Hepatocyte (in vitro differentiated cells): ENCODE measurements at regions not wholly inside any gene's neighbourhood (a gene's known extent, or its start where the extent isn't known, plus 50 kb on each side); places are given as distances from the start of the nearest gene placed in this dataset.

Experiments
- DNase-seq: peaks from one replicate; pipeline ENCODE4 v3.0.0-alpha.2; 2016; ENCODE audit warnings: low spot score
- H2AFZ ChIP-seq: fragments of 200-600 bp; sonication (generic); 2 replicates; pipeline ENCODE4 v1.6.0; 2016; ENCODE audit warnings: antibody characterized with exemption, mild to moderate bottlenecking
- H3K27ac ChIP-seq: fragments of 200-600 bp; sonication (generic); 2 replicates; pipeline ENCODE4 v1.5.1; 2016; ENCODE audit warnings: mild to moderate bottlenecking
- H3K27me3 ChIP-seq: fragments of 200-600 bp; sonication (generic); 2 replicates; pipeline ENCODE4 v1.6.1; 2016
- H3K36me3 ChIP-seq: fragments of 200-600 bp; sonication (generic); replicated peaks from 2 replicates; pipeline ENCODE4 v1.5.1; 2016; ENCODE audit warnings: low read depth; ENCODE audit not compliant: insufficient read depth
- H3K4me1 ChIP-seq: fragments of 200-600 bp; sonication (generic); 2 replicates; pipeline ENCODE4 v1.5.1; 2016; ENCODE audit warnings: mild to moderate bottlenecking, moderate library complexity; ENCODE audit not compliant: insufficient read depth
- H3K4me2 ChIP-seq: fragments of 200-600 bp; sonication (generic); 2 replicates; pipeline ENCODE4 v1.6.0; 2016
- H3K4me3 ChIP-seq: fragments of 200-600 bp; sonication (generic); 2 replicates; pipeline ENCODE4 v1.5.1; 2016; ENCODE audit warnings: mild to moderate bottlenecking
- H3K79me2 ChIP-seq: fragments of 200-600 bp; sonication (generic); 2 replicates; pipeline ENCODE4 v1.6.0; 2017; ENCODE audit warnings: mild to moderate bottlenecking
- H3K9me2 ChIP-seq: fragments of 200-600 bp; sonication (generic); replicated peaks from 2 replicates; pipeline ENCODE4 v1.6.0; 2017; ENCODE audit warnings: mild to moderate bottlenecking; ENCODE audit not compliant: insufficient read depth
- H3K9me3 ChIP-seq: fragments of 200-600 bp; sonication (generic); 2 replicates; pipeline ENCODE4 v1.5.1; 2016; ENCODE audit warnings: low read depth, mild to moderate bottlenecking
- H4K20me1 ChIP-seq: fragments of 200-600 bp; sonication (generic); 2 replicates; pipeline ENCODE4 v1.6.0; 2016; ENCODE audit warnings: mild to moderate bottlenecking; ENCODE audit not compliant: insufficient read depth, poor library complexity, severe bottlenecking
- EZH2 ChIP-seq: fragments of 200-600 bp; sonication (generic); IDR thresholded peaks from 2 replicates; pipeline ENCODE4 v1.6.1; 2016; ENCODE audit warnings: antibody characterized with exemption, mild to moderate bottlenecking, borderline replicate concordance
- EZH2phosphoT487 ChIP-seq: fragments of 200-600 bp; sonication (generic); IDR thresholded peaks from one replicate; pipeline ENCODE4 v1.6.1; 2018; ENCODE audit warnings: antibody characterized with exemption, mild to moderate bottlenecking, low read depth, moderate library complexity; ENCODE audit not compliant: unreplicated experiment, severe bottlenecking
- WGBS: methylation state at CpG from one replicate; pipeline ENCODE4 v1.1.6; 2016; ENCODE audit warnings: low lambda C conversion rate; ENCODE audit errors: missing lambda C conversion rate; 5-methylcytosine and 5-hydroxymethylcytosine counted together
- TF ChIP-seq, protein P1 (sequence below): fragments of 200-600 bp; sonication (generic); IDR thresholded peaks from 2 replicates; pipeline ENCODE4 v1.5.1; 2016; ENCODE audit warnings: antibody characterized with exemption, mild to moderate bottlenecking; ENCODE audit not compliant: poor library complexity

- Histone ChIP-seq H3K9me2 (no peaks in the 10 kb centered on the region), H3K4me1 (no peaks in the 10 kb centered on the region), H3K27me3 (no peaks in the 10 kb centered on the region), H3K27ac (no peak overlapping the region), H3K79me2 (no peaks in the 10 kb centered on the region), H3K36me3 (no peaks in the 10 kb centered on the region), H4K20me1 (no peaks in the 10 kb centered on the region), H2AFZ (no peak overlapping the region), H3K9me3 (no peaks in the 10 kb centered on the region), H3K4me2 (no peak overlapping the region), H3K4me3 (no peak overlapping the region)
- WGBS = 86% methylated on average over 20 of the region's 20 CpGs
- no peak for DNase-seq
- TF ChIP-seq EZH2phosphoT487 = no peak
- no peak for TF ChIP-seq EZH2
- TF ChIP-seq, protein P1, sequence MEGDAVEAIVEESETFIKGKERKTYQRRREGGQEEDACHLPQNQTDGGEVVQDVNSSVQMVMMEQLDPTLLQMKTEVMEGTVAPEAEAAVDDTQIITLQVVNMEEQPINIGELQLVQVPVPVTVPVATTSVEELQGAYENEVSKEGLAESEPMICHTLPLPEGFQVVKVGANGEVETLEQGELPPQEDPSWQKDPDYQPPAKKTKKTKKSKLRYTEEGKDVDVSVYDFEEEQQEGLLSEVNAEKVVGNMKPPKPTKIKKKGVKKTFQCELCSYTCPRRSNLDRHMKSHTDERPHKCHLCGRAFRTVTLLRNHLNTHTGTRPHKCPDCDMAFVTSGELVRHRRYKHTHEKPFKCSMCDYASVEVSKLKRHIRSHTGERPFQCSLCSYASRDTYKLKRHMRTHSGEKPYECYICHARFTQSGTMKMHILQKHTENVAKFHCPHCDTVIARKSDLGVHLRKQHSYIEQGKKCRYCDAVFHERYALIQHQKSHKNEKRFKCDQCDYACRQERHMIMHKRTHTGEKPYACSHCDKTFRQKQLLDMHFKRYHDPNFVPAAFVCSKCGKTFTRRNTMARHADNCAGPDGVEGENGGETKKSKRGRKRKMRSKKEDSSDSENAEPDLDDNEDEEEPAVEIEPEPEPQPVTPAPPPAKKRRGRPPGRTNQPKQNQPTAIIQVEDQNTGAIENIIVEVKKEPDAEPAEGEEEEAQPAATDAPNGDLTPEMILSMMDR = no peak
These were observed 887.2 kb downstream of the BRD1 start for GRCh38 chr22:48940266-48941032.

- H3K4me2 ChIP-seq = no peak overlapping the region
- DNase-seq = no peak
These were observed 888.0 kb downstream of the BRD1 start for GRCh38 chr22:48939441-48940265.

GRCh38 chr22:48938741-48939140 is 888.9 kb downstream of the BRD1 start:
- DNase-seq = no peak
- no peak overlapping the region for H3K4me3 ChIP-seq

More at GRCh38 chr22:48939441-48940265, 888.0 kb downstream of the BRD1 start:
- TF ChIP-seq EZH2 = no peak
- 85% methylated on average over 30 of the region's 31 CpGs for WGBS
- Histone ChIP-seq H3K27me3 (no peaks in the 10 kb centered on the region), H3K9me3 (no peaks in the 10 kb centered on the region), H2AFZ (no peak overlapping the region), H3K4me3 (no peak overlapping the region), H3K36me3 (no peaks in the 10 kb centered on the region), H4K20me1 (no peaks in the 10 kb centered on the region), H3K79me2 (no peaks in the 10 kb centered on the region), H3K4me1 (no peaks in the 10 kb centered on the region), H3K27ac (no peak overlapping the region), H3K9me2 (no peaks in the 10 kb centered on the region)

More at GRCh38 chr22:48938741-48939140, 888.9 kb downstream of the BRD1 start:
- Histone ChIP-seq H3K9me2 (no peaks in the 10 kb centered on the region), H3K79me2 (no peaks in the 10 kb centered on the region), H3K27me3 (no peaks in the 10 kb centered on the region), H2AFZ (no peak overlapping the region), H4K20me1 (no peaks in the 10 kb centered on the region), H3K36me3 (no peaks in the 10 kb centered on the region), H3K27ac (no peak overlapping the region), H3K4me2 (no peak overlapping the region), H3K4me1 (no peaks in the 10 kb centered on the region), H3K9me3 (no peaks in the 10 kb centered on the region)
- 83% methylated on average over 8 of the region's 8 CpGs for WGBS
- TF ChIP-seq EZH2phosphoT487 = no peak
- TF ChIP-seq, protein P1 = no peak
- TF ChIP-seq EZH2 = no peak
